GM12875 (cell line): ENCODE measurements at regions not wholly inside any gene's neighbourhood (a gene's known extent, or its start where the extent isn't known, plus 50 kb on each side); places are given as distances from the start of the nearest gene placed in this dataset.

Source experiments
- H3K4me3 ChIP-seq: one replicate; pipeline ENCODE4 v1.5.1; 2011; ENCODE audit warnings: low read depth, low read length, control low read depth
- TF ChIP-seq, protein P1 (sequence below): IDR thresholded peaks from 2 replicates; pipeline ENCODE4 v1.5.1; 2011; ENCODE audit warnings: low read depth, mild to moderate bottlenecking, control low read depth, inconsistent platforms, low read length, moderate library complexity, borderline replicate concordance; ENCODE audit not compliant: insufficient read depth

DNA sequence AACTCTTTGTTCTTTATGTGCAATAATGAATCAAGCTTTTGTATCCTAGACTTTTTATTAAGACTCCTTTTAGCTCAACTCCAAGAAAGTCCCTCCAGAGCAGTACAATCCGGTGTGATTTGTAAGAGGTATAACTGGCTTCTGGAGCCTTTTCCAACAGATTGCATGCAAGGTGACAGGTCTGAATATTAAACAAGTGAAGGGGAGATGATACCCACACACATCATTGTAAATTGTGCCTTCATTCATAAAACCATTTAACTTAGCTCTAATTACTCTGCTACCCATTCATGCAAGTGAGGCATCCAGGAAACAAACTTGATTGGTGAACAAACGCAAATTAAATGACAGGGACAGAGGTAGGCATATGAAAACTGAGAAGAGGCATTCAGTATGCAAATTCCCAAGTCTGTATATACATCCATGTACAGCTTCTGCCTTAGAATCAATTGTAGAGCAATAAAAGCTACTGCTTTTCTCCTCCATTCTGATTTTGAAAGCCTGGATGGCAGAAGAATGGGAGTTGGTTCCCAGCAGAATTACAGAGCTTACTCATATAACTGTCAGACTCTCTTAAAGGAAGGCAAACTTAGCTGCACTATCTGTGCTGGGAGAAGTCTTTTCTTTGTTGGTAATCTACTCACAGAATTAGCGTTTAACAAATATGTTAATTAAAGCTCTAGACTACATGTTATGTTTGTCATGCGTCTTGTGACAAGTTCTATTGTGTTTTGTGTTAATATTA lies 261.0 kb upstream of the CDH6 start:
- H3K4me3 ChIP-seq = no peak overlapping the region
- TF ChIP-seq, protein P1, sequence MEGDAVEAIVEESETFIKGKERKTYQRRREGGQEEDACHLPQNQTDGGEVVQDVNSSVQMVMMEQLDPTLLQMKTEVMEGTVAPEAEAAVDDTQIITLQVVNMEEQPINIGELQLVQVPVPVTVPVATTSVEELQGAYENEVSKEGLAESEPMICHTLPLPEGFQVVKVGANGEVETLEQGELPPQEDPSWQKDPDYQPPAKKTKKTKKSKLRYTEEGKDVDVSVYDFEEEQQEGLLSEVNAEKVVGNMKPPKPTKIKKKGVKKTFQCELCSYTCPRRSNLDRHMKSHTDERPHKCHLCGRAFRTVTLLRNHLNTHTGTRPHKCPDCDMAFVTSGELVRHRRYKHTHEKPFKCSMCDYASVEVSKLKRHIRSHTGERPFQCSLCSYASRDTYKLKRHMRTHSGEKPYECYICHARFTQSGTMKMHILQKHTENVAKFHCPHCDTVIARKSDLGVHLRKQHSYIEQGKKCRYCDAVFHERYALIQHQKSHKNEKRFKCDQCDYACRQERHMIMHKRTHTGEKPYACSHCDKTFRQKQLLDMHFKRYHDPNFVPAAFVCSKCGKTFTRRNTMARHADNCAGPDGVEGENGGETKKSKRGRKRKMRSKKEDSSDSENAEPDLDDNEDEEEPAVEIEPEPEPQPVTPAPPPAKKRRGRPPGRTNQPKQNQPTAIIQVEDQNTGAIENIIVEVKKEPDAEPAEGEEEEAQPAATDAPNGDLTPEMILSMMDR = no peak

DNA sequence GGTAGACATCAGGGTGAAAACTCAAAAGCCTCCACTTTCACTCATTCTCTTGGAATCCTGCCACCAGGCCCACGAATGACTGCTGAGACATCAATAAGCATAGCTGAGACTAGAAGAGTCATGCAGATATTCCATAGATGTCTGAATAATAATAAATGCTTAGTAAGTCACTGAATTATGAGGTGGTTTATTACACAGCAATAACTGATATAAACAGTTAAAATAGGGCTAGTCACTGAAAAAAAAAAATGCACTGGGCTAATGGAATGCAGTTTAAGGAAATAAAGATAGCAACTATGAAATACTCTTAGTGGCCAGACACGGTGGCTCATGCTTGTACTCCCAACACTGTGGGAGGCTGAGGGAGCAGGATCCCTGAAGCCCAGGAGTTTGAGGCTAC lies 262.8 kb upstream of the CDH6 start:
- TF ChIP-seq, protein P1 = no peak
- H3K4me3 ChIP-seq = no peak overlapping the region

DNA sequence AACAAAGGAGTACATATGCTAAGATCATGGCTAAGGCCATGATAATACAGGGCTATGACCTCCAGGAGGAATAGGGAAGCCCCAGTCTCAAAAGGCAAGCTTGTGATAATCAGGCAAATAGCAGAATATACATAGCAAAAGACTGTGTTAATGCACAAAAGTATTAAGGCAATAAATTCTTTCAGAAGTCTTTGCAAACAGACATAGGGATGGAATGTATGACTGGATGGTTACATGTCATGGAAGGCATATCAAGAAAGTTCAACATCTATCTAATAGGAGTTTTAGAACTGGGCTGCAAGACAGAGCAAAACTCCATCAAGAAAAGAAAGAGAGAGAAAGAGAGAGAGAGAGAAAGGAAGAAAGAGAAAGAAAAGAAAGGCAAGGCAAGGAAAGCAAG lies 264.5 kb upstream of the CDH6 start:
- no peak overlapping the region for H3K4me3 ChIP-seq
- TF ChIP-seq, protein P1 = no peak

DNA sequence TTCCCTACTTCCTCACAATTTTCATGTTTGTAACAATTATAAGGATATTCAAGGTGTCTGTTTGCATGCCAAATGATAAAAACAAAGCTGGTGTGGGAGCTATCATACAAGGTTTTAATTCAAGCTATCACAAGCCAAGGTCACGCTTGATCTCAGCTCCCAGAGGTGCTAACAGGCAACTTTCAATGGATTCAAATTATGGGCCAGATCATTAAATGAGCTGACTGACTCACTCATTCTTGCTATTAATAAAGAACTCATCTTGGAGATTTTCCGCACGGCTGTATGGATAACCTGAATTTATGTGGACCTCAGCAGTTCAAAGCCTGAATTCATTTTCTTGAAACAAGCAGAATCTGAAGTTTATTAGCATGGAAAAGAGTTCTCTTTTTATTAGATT lies 267.3 kb upstream of the CDH6 start:
- TF ChIP-seq, protein P1 = no peak

DNA sequence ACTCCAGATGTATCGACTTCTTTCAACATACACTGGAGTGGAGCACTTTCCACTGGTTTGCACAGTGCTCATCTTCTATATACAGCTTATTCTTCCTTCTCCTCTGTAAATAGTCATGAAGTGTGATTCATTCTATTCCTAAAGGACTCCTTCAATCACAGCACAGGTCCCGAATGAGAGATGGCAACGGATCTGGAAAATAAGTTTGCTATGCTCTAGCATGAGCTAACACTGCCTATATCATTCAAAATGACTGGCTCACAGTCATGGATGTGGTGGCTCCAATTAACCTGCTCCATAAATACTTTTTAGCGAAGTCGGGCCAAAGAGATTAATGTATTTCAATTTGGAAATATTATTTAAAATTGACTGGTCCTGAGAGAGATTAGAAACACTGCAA lies 272.1 kb upstream of the CDH6 start:
- TF ChIP-seq, protein P1 = no peak

More for the DNA sequence above, 267.3 kb upstream of the CDH6 start:
- H3K4me3 ChIP-seq = no peak overlapping the region

DNA sequence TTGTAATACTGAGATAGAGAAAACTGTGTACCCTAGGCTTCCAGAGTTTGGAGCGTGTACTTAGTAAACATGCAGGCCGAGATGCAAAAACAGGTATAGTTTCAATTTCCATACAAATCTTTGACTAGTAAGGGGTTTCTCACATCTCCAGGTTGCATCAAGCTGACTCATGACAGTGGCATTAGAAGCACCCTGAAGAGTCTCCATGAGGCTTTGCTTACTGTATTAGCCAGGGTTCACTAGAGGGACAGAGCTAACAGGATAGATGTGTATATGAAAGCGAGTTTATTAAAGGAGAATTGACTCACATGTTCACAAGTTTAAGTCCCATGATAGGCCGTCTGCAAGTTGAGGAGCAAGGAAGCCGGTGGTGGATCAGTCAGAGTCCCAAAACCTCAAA lies 275.3 kb upstream of the CDH6 start:
- H3K4me3 ChIP-seq = no peak overlapping the region
- TF ChIP-seq, protein P1 = no peak

More for the DNA sequence above, 272.1 kb upstream of the CDH6 start:
- H3K4me3 ChIP-seq = no peak overlapping the region

DNA sequence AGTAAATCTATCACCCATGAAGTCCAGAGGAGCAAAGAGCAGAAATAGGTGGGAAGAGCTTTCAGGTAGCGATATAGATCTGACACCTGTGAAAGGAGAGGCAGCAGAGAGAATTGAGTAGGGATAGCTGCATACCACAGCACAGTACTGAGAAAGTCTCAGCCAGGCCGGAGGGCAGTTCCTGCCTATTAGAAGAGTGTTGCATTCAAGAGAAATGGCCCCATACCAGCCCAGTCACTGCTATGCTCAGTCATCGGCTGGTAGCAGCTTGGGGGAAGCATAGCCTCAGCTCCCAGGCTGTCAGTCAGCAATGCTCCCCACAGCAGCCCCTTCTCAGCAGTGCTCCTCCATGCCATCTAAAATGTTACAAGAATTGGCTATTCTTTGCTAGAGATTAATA lies 285.1 kb upstream of the CDH6 start:
- no peak overlapping the region for H3K4me3 ChIP-seq
- TF ChIP-seq, protein P1 = no peak
